H1 (cell line): ENCODE measurements at regions not wholly inside any gene's neighbourhood (a gene's known extent, or its start where the extent isn't known, plus 50 kb on each side); places are given as distances from the start of the nearest gene placed in this dataset.

Experiments used
- CHD1 ChIP-seq: IDR thresholded peaks from 2 replicates; pipeline ENCODE4 v1.6.1; 2012; ENCODE audit warnings: low read depth, low read length, improper control_type of control experiment
- CHD7 ChIP-seq: fragments of 300-600 bp; sonication (generic); IDR thresholded peaks from 2 replicates; pipeline ENCODE4 v1.7.1; 2012; ENCODE audit warnings: low read length, moderate library complexity, mild to moderate bottlenecking, inconsistent platforms; ENCODE audit not compliant: insufficient replicate concordance
- CTCF ChIP-seq, 3 experiments: IDR thresholded peaks; 1 replicate in 2 of 3; 2 replicates in 1 of 3; pipeline versions ENCODE4 v1.5.1 to v1.6.1; 2011; ENCODE audit warnings: low read length in 3 of 3, mild to moderate bottlenecking in 3 of 3, inconsistent platforms in 2 of 3, low read depth in 1 of 3, moderate library complexity in 1 of 3; ENCODE audit not compliant: insufficient read depth in 1 of 3; ENCODE audit errors: control extremely low read depth in 1 of 3
- EZH2 ChIP-seq: fragments of 200-600 bp; sonication (generic); IDR thresholded peaks from 2 replicates; pipeline ENCODE4 v1.7.1; 2012; ENCODE audit warnings: low read depth, mild to moderate bottlenecking, moderate library complexity, low read length, inconsistent platforms; ENCODE audit not compliant: severe bottlenecking
- KDM5A ChIP-seq: fragments of 200-600 bp; IDR thresholded peaks from 2 replicates; pipeline ENCODE4 v1.7.1; 2012; ENCODE audit warnings: mild to moderate bottlenecking, low read length, inconsistent platforms, mixed read lengths
- POLR2A ChIP-seq, 2 experiments: IDR thresholded peaks; 1 replicate in 1 of 2; 2 replicates in 1 of 2; pipeline ENCODE4 v1.6.1; 2011; ENCODE audit warnings: low read depth in 2 of 2, low read length in 2 of 2, mild to moderate bottlenecking in 2 of 2; ENCODE audit errors: control extremely low read depth in 1 of 2
- RAD21 ChIP-seq, 2 experiments: IDR thresholded peaks in 1 of 2; conservative IDR thresholded peaks in 1 of 2; 2 replicates each; pipeline ENCODE4 v1.6.1; 2011; ENCODE audit warnings: low read depth in 2 of 2, low read length in 2 of 2, improper control_type of control experiment in 1 of 2, inconsistent platforms in 1 of 2, mild to moderate bottlenecking in 1 of 2, moderate library complexity in 1 of 2
- RBBP5 ChIP-seq: IDR thresholded peaks from 2 replicates; pipeline ENCODE4 v1.7.1; 2012; ENCODE audit warnings: low read depth, mild to moderate bottlenecking, inconsistent platforms, low read length, moderate library complexity, borderline replicate concordance
- SAP30 ChIP-seq: fragments of 300-600 bp; sonication (generic); IDR thresholded peaks from 2 replicates; pipeline ENCODE4 v1.7.1; 2012; ENCODE audit warnings: low read length, moderate library complexity, mild to moderate bottlenecking, inconsistent platforms; ENCODE audit not compliant: insufficient read depth, insufficient replicate concordance
- SUZ12 ChIP-seq: fragments of 200-600 bp; sonication (generic); IDR thresholded peaks from 2 replicates; pipeline ENCODE4 v1.6.1; 2012; ENCODE audit warnings: mild to moderate bottlenecking, inconsistent platforms, low read length, moderate library complexity, mixed read lengths
- TF ChIP-seq, protein P1 (sequence below): IDR thresholded peaks from 2 replicates; pipeline ENCODE4 v1.6.1; 2012; ENCODE audit warnings: inconsistent platforms

DNA sequence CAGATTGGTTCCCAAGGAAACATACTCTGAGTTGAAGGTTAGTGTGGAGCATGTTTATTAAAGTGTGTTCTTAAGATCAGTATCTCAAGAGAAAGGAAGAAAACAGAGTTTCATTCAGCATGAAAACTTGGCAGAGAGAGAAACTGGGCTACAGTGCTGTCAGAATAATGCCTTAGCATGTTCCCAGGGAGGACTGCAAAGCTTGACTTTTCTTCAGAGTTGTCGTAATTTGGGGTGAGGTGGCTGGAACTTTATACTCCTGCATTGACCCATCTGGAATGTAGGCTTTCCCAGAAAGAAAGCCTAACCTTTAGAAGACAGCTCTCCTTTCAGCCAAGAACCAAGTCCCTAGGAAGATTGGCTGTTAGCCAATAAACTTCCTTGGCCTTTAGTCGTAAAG is 190.8 kb upstream of the CNTN5 start:
- TF ChIP-seq CTCF (IDR thresholded peaks at IDR 0.05; ENCODE audit: control extremely low read depth in 1 of 3, insufficient read depth in 1 of 3, low read depth in 1 of 3, low read length in 3 of 3) (no peak), SAP30 (no peak), RBBP5 (no peak), SUZ12 (no peak), RAD21 (IDR thresholded peaks at IDR 0.05 in 1 of 2, conservative IDR thresholded peaks at IDR 0.05 in 1 of 2; ENCODE audit: low read depth in 2 of 2, low read length in 2 of 2) (no peak), POLR2A (IDR thresholded peaks at IDR 0.05; ENCODE audit: control extremely low read depth in 1 of 2, low read depth in 2 of 2, low read length in 2 of 2) (no peak), KDM5A (no peak), CHD7 (no peak), CHD1 (no peak), EZH2 (no peak)
- TF ChIP-seq, protein P1, sequence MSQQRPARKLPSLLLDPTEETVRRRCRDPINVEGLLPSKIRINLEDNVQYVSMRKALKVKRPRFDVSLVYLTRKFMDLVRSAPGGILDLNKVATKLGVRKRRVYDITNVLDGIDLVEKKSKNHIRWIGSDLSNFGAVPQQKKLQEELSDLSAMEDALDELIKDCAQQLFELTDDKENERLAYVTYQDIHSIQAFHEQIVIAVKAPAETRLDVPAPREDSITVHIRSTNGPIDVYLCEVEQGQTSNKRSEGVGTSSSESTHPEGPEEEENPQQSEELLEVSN, result no peak
